ENCODE measurements at regions not wholly inside any gene's neighbourhood (a gene's known extent, or its start where the extent isn't known, plus 50 kb on each side); places are given as distances from the start of the nearest gene placed in this dataset.

GRCh38 chr13:39867807-39868206, 212.3 kb downstream of the COG6 start:
- no peak for TF ChIP-seq CTCF (IDR thresholded peaks at IDR 0.05)
- no peak for TF ChIP-seq POLR2A (IDR thresholded peaks at IDR 0.05)

All from Peyer's patch (tissue), 4 donors.